Natural killer cell (primary cell): ENCODE measurements at regions not wholly inside any gene's neighbourhood (a gene's known extent, or its start where the extent isn't known, plus 50 kb on each side); places are given as distances from the start of the nearest gene placed in this dataset.

Source experiments
- ATAC-seq, 3 donors: fragments of 150-1000 bp in 2 of 3; fragments of 200-7000 bp in 1 of 3; cut with Tn5 transposase; 1 replicate in 1 of 3; 2 replicates in 2 of 3; pipeline ENCODE4 v1.10.0; 2021; ENCODE audit warnings: mild to moderate bottlenecking in 2 of 3, moderate library complexity in 2 of 3
- DNase-seq, 2 donors: peaks; one replicate each; pipeline versions ENCODE4 v3.0.0 to v3.0.0-alpha.2; 2013 to 2021; ENCODE audit warnings: mixed read lengths in 1 of 2
- H3K27ac ChIP-seq: one replicate; pipeline ENCODE4 v1.5.1; 2013; ENCODE audit warnings: mild to moderate bottlenecking, low read length
- H3K27me3 ChIP-seq: one replicate; pipeline ENCODE4 v1.6.1; 2013; ENCODE audit warnings: low read length; ENCODE audit not compliant: control insufficient read depth, insufficient read depth
- H3K36me3 ChIP-seq: one replicate; pipeline ENCODE4 v1.6.1; 2013; ENCODE audit warnings: low read length; ENCODE audit not compliant: control insufficient read depth, insufficient read depth
- H3K4me1 ChIP-seq: one replicate; pipeline ENCODE4 v1.6.1; 2013; ENCODE audit warnings: low read length; ENCODE audit not compliant: control insufficient read depth, insufficient read depth
- H3K4me3 ChIP-seq: one replicate; pipeline ENCODE4 v1.5.1; 2013; ENCODE audit warnings: low read length
- H3K9me3 ChIP-seq: one replicate; pipeline ENCODE4 v1.6.1; 2013; ENCODE audit warnings: low read length; ENCODE audit not compliant: control insufficient read depth, insufficient read depth
- H3K27ac Mint-ChIP-seq, 2 donors: one replicate each; pipeline ENCODE4 v1.8.0; 2022; ENCODE audit warnings: mild to moderate bottlenecking in 2 of 2, mixed read lengths in 2 of 2, moderate library complexity in 1 of 2
- H3K27me3 Mint-ChIP-seq, 2 donors: one replicate each; pipeline ENCODE4 v1.8.0; 2022; ENCODE audit warnings: low read depth in 2 of 2, mixed read lengths in 2 of 2
- H3K36me3 Mint-ChIP-seq: one replicate; pipeline ENCODE4 v1.8.0; 2022; ENCODE audit warnings: mixed read lengths
- H3K4me1 Mint-ChIP-seq, 2 donors: one replicate each; pipeline ENCODE4 v1.8.0; 2022; ENCODE audit warnings: mixed read lengths in 2 of 2
- H3K4me3 Mint-ChIP-seq: one replicate; pipeline ENCODE4 v1.8.0; 2022; ENCODE audit warnings: mild to moderate bottlenecking, moderate library complexity, mixed read lengths
- H3K9me3 Mint-ChIP-seq, 2 donors: one replicate each; pipeline ENCODE4 v1.8.0; 2022; ENCODE audit warnings: mixed read lengths in 2 of 2
- WGBS: methylation state at CpG from one replicate; pipeline ENCODE4 v1.1.7; 2013; ENCODE audit warnings: missing lambda C conversion rate; ENCODE audit not compliant: insufficient coverage; 5-methylcytosine and 5-hydroxymethylcytosine counted together
- intact Hi-C: fragments of 100-400 bp; cut with micrococcal nuclease; formaldehyde crosslinking; loops from one replicate; pipeline ENCODE4 v1.14.2; 2022
- TF ChIP-seq, protein P1 (sequence below): fragments of 200-600 bp; IDR thresholded peaks from one replicate; pipeline ENCODE4 v1.8.0; 2022; ENCODE audit warnings: antibody characterized with exemption

DNA sequence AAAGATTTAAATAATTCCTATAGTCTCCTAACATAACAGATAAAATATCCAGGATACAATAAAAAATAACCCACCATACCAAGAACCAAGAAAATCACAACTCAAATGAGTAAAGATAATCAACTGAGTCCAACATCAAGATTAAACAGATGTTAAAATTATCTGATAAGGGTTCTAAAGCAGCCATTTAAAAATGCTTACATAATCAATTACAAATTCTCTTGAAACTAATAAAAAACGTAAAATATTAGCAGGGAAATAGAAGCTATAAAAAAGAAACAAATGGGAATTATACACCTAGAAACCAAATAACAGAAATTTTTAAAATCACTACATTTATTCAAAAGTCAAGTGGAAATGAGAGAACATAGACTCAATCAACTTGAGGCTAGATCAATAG lies 297.7 kb upstream of the RAB6C start:
- Mint-ChIP-seq H3K27ac (no peak overlapping the region), H3K36me3 (no peaks in the 10 kb centered on the region), H3K4me1 (no peaks in the 10 kb centered on the region), H3K9me3 (no peaks in the 10 kb centered on the region), H3K27me3 (peaks cover 5 to 10% of the 10 kb centered on the region in 2 donors), H3K4me3 (no peak overlapping the region)
- intact Hi-C loops: no loop called here
- no peaks in the 10 kb centered on the region for H3K36me3 ChIP-seq
- no CpG with 5 or more reads among the region's 1 CpG for WGBS
- no peak overlapping the region for H3K4me3 ChIP-seq
- no peak for ATAC-seq
- TF ChIP-seq, protein P1, sequence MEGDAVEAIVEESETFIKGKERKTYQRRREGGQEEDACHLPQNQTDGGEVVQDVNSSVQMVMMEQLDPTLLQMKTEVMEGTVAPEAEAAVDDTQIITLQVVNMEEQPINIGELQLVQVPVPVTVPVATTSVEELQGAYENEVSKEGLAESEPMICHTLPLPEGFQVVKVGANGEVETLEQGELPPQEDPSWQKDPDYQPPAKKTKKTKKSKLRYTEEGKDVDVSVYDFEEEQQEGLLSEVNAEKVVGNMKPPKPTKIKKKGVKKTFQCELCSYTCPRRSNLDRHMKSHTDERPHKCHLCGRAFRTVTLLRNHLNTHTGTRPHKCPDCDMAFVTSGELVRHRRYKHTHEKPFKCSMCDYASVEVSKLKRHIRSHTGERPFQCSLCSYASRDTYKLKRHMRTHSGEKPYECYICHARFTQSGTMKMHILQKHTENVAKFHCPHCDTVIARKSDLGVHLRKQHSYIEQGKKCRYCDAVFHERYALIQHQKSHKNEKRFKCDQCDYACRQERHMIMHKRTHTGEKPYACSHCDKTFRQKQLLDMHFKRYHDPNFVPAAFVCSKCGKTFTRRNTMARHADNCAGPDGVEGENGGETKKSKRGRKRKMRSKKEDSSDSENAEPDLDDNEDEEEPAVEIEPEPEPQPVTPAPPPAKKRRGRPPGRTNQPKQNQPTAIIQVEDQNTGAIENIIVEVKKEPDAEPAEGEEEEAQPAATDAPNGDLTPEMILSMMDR: no peak
- no peaks in the 10 kb centered on the region for H3K4me1 ChIP-seq
- no peak for DNase-seq
- H3K27ac ChIP-seq: no peak overlapping the region
- H3K9me3 ChIP-seq: no peaks in the 10 kb centered on the region
- H3K27me3 ChIP-seq: no peaks in the 10 kb centered on the region

DNA sequence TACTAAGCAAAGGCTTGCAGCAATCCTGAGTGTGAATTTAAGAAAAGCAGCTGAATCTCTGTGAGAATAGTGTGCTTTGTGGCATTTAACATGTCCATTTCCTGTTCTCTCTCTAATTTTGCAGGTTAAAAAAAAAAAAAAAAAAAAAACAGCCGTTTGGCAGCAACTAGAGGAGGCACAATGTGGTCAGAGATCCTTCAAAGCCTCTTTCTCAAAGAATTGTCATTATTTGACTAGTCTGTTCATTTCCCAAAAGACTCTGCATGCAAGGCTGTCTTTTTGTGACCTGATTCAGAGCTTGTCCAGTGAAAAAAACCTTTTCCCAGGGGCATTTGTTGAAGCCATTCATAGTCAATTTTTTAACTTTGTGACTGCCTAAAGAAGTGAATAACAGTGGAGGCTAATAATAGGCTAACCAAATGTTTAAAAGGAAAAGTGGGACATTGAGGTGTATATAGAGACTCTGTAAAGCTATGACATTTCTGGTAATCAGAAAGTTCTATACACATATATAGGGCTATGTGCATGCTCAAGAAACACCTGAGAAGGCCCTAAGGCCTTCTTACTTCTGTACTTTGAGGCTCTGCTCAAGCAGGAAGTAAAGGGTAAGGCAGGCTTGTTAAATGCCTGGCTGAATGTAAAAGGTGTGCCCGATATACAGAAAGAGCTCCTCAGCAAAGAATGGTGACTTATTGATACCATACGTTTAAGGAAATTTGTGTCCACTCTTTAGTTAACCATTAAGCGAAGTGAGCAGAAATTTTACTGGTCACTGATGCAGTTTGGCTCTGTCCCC lies 289.6 kb upstream of the RAB6C start:
- Mint-ChIP-seq H3K4me3 (no peak overlapping the region), H3K9me3 (peaks cover 9% of the 10 kb centered on the region in 2 donors), H3K4me1 (peaks cover 0 to 8% of the 10 kb centered on the region in 2 donors), H3K36me3 (peaks cover 24% of the 10 kb centered on the region), H3K27me3 (peaks cover 0 to 17% of the 10 kb centered on the region in 2 donors), H3K27ac (no peak overlapping the region)
- Histone ChIP-seq H3K36me3 (no peaks in the 10 kb centered on the region), H3K9me3 (no peaks in the 10 kb centered on the region), H3K4me3 (no peak overlapping the region), H3K27ac (no peak overlapping the region), H3K4me1 (no peaks in the 10 kb centered on the region), H3K27me3 (no peaks in the 10 kb centered on the region)
- ATAC-seq: peak in 1 of 3 donors; percentile 26
- WGBS: 74% methylated on average over 4 of the region's 4 CpGs
- DNase-seq: no peak
- intact Hi-C loops: loop anchor here (2.0 kb wide), 1 partner anchor 15 kb away; no protein-coding TSS in a partner anchor
- TF ChIP-seq, protein P1: no peak

DNA sequence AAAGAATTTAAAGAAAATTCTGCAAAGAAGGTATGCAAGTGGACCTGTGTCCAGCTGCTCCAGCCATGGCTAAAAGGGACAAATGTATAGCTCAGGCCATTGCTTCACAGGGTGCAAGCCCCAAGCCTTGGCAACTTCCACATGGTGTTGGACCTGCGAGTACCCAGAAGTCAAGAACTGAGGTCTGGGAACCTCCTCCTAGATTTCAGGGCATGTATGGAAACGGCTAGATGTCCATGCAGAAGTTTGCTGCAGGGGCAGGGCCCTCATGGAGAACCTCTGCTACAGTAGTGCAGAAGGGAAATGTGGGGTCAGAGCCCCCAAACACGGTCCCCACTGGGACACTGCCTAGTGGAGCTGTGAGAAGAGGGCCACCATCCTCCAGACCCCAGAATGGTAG lies 284.0 kb upstream of the RAB6C start:
- no peak for DNase-seq

More for the DNA sequence above, 284.0 kb upstream of the RAB6C start:
- 68% methylated on average over 3 of the region's 3 CpGs for WGBS
- Histone ChIP-seq H3K9me3 (no peaks in the 10 kb centered on the region), H3K27me3 (no peaks in the 10 kb centered on the region), H3K36me3 (no peaks in the 10 kb centered on the region), H3K27ac (no peak overlapping the region), H3K4me3 (no peak overlapping the region), H3K4me1 (no peaks in the 10 kb centered on the region)
- no peak overlapping the region for H3K4me3 Mint-ChIP-seq
- TF ChIP-seq, protein P1: no peak
- H3K27me3 Mint-ChIP-seq: peaks cover 0 to 17% of the 10 kb centered on the region in 2 donors
- no peak overlapping the region for H3K27ac Mint-ChIP-seq
- intact Hi-C loops: no loop called here
- peaks cover 9% of the 10 kb centered on the region in 2 donors for H3K9me3 Mint-ChIP-seq
- peaks cover 24% of the 10 kb centered on the region for H3K36me3 Mint-ChIP-seq
- no peak for ATAC-seq
- H3K4me1 Mint-ChIP-seq: no peaks in the 10 kb centered on the region
